HCT116 (cell line): ENCODE measurements at regions not wholly inside any gene's neighbourhood (a gene's known extent, or its start where the extent isn't known, plus 50 kb on each side); places are given as distances from the start of the nearest gene placed in this dataset.

Experiments used
- ATAC-seq: fragments of 200-7000 bp; cut with Tn5 transposase; 2 replicates; pipeline ENCODE4 v1.9.1; 2020; ENCODE audit warnings: mild to moderate bottlenecking, moderate library complexity
- BruUV-seq: library from RNA; stranded (reverse); fragments of 400-500 nt; replicated peaks from 2 replicates; lab custom pipeline; 2021; lab: Mats Ljungman, UMichigan
- CTCF ChIA-PET: fragments of 300-600 bp; sonication (Branson Sonifier 250); formaldehyde crosslinking; loops from one replicate; lab custom pipeline; 2021; ENCODE audit warnings: antibody characterized with exemption; lab: Charles Lee
- POLR2A ChIA-PET: fragments of 300-600, 350-600 bp; sonication (Branson Sonifier 250); formaldehyde crosslinking; loops from one replicate; lab custom pipeline; 2021; ENCODE audit warnings: antibody characterized with exemption; lab: Charles Lee
- RAD21 ChIA-PET, 2 experiments: fragments of 300-600 bp; sonication (Branson Sonifier 250); formaldehyde crosslinking; loops; one replicate each; lab custom pipeline; 2023; ENCODE audit warnings: low total read pairs in 2 of 2; ENCODE audit not compliant: uncharacterized antibody in 2 of 2, unreplicated experiment in 2 of 2, low non-redundant PET in 1 of 2; lab: Charles Lee
- DNase-seq: peaks from one replicate; pipeline ENCODE4 v3.0.0-alpha.2; 2010; ENCODE audit warnings: low read depth, low spot score
- H2AFZ ChIP-seq: fragments of 200-600 bp; shearing (Covaris generic), sonication (generic); 2 replicates; pipeline ENCODE4 v1.6.1; 2017; ENCODE audit warnings: low read depth, mixed run types, mixed read lengths, antibody characterized with exemption, low read length; ENCODE audit not compliant: poor library complexity, severe bottlenecking
- H3K27ac ChIP-seq: 2 replicates; pipeline ENCODE4 v1.5.1; 2012; ENCODE audit warnings: low read depth, low read length
- H3K27me3 ChIP-seq: fragments of 200-600 bp; sonication (generic); 2 replicates; pipeline ENCODE4 v1.6.1; 2016; ENCODE audit warnings: mixed run types, low read length, mixed read lengths; ENCODE audit not compliant: insufficient read depth
- H3K36me3 ChIP-seq, 2 experiments: fragments of 200-500 bp in 1 of 2; fragments of 200-600 bp in 1 of 2; sonication (Bioruptor generic) in 1 of 2; sonication (generic) in 1 of 2; 2 replicates each; pipeline versions ENCODE4 v1.5.1 to v1.6.1; 2014 to 2016; ENCODE audit warnings: low read length in 2 of 2, inconsistent platforms in 1 of 2, mixed read lengths in 1 of 2, mixed run types in 1 of 2; ENCODE audit not compliant: insufficient read depth in 2 of 2, control insufficient read depth in 1 of 2
- H3K4me1 ChIP-seq, 2 experiments: fragments of 200-600 bp in 1 of 2; sonication (generic) in 1 of 2; 2 replicates each; pipeline versions ENCODE4 v1.5.1 to v1.6.1; 2012 to 2017; ENCODE audit warnings: low read length in 2 of 2, inconsistent platforms in 1 of 2, mild to moderate bottlenecking in 1 of 2, mixed read lengths in 1 of 2, mixed run types in 1 of 2, moderate library complexity in 1 of 2; ENCODE audit not compliant: insufficient read depth in 2 of 2, control insufficient read depth in 1 of 2
- H3K4me2 ChIP-seq: fragments of 200-600 bp; sonication (generic); 2 replicates; pipeline ENCODE4 v1.6.1; 2017; ENCODE audit warnings: mixed run types, low read length, mixed read lengths
- H3K4me3 ChIP-seq, 2 experiments: fragments of 200-600 bp in 1 of 2; sonication (generic) in 1 of 2; replicated peaks in 1 of 2; 2 replicates each; pipeline ENCODE4 v1.5.1; 2011 to 2016; ENCODE audit warnings: low read length in 2 of 2, control low read depth in 1 of 2, low read depth in 1 of 2, mild to moderate bottlenecking in 1 of 2, mixed read lengths in 1 of 2, mixed run types in 1 of 2
- H3K79me2 ChIP-seq: fragments of 200-600 bp; sonication (generic); 2 replicates; pipeline ENCODE4 v1.6.1; 2017; ENCODE audit warnings: mild to moderate bottlenecking, mixed run types, low read length, moderate library complexity, mixed read lengths; ENCODE audit not compliant: insufficient read depth
- H3K9ac ChIP-seq: fragments of 200-600 bp; sonication (generic); 2 replicates; pipeline ENCODE4 v1.6.1; 2016; ENCODE audit warnings: low read length, mixed read lengths
- H3K9me2 ChIP-seq: fragments of 200-600 bp; sonication (generic), shearing (Covaris generic); 2 replicates; pipeline ENCODE4 v1.6.1; 2017; ENCODE audit warnings: mixed run types, mild to moderate bottlenecking, moderate library complexity; ENCODE audit not compliant: insufficient read depth
- H3K9me3 ChIP-seq, 2 experiments: fragments of 200-500 bp in 1 of 2; fragments of 200-600 bp in 1 of 2; sonication (Bioruptor generic) in 1 of 2; sonication (generic) in 1 of 2; 2 replicates each; pipeline ENCODE4 v1.6.1; 2014 to 2017; ENCODE audit warnings: low read length in 2 of 2, mixed read lengths in 2 of 2, inconsistent platforms in 1 of 2, low read depth in 1 of 2, mild to moderate bottlenecking in 1 of 2, mixed run types in 1 of 2, moderate library complexity in 1 of 2; ENCODE audit not compliant: control insufficient read depth in 1 of 2, insufficient read depth in 1 of 2
- H4K20me1 ChIP-seq: fragments of 200-600 bp; sonication (generic), shearing (Covaris generic); 2 replicates; pipeline ENCODE4 v1.6.1; 2017; ENCODE audit warnings: mixed run types, mild to moderate bottlenecking, moderate library complexity; ENCODE audit not compliant: insufficient read depth
- ATF3 ChIP-seq: IDR thresholded peaks from 2 replicates; pipeline ENCODE4 v1.6.1; 2012
- CBX3 ChIP-seq: IDR thresholded peaks from 2 replicates; pipeline ENCODE4 v1.6.1; 2012; ENCODE audit warnings: low read depth
- CEBPB ChIP-seq: IDR thresholded peaks from 2 replicates; pipeline ENCODE4 v1.6.1; 2012; ENCODE audit warnings: low read depth
- CTCF ChIP-seq, 3 experiments: fragments of 200-600 bp in 1 of 3; sonication (generic) in 1 of 3; IDR thresholded peaks in 2 of 3; conservative IDR thresholded peaks in 1 of 3; 2 replicates each; pipeline ENCODE4 v1.5.1; 2012 to 2017; ENCODE audit warnings: low read depth in 2 of 3, low read length in 2 of 3, antibody characterized with exemption in 1 of 3, borderline replicate concordance in 1 of 3, control low read depth in 1 of 3, mild to moderate bottlenecking in 1 of 3, mixed read lengths in 1 of 3, mixed run types in 1 of 3, moderate library complexity in 1 of 3; ENCODE audit not compliant: insufficient read depth in 1 of 3
- EGR1 ChIP-seq: IDR thresholded peaks from 2 replicates; pipeline ENCODE4 v1.6.1; 2012; ENCODE audit warnings: low read depth
- EZH2 ChIP-seq: fragments of 200-600 bp; sonication (generic); IDR thresholded peaks from 2 replicates; pipeline ENCODE4 v1.6.1; 2017; ENCODE audit warnings: antibody characterized with exemption, mixed run types
- EZH2phosphoT487 ChIP-seq: fragments of 200-600 bp; IDR thresholded peaks from 2 replicates; pipeline ENCODE4 v1.6.1; 2018; ENCODE audit warnings: antibody characterized with exemption, borderline replicate concordance
- FOSL1 ChIP-seq: IDR thresholded peaks from 2 replicates; pipeline ENCODE4 v1.6.1; 2012; ENCODE audit warnings: low read depth
- POLR2A ChIP-seq: IDR thresholded peaks from 2 replicates; pipeline ENCODE4 v1.7.0; 2011; ENCODE audit warnings: borderline replicate concordance; ENCODE audit not compliant: insufficient read depth, insufficient read length; ENCODE audit errors: extremely low read depth
- POLR2AphosphoS5 ChIP-seq: IDR thresholded peaks from 2 replicates; pipeline ENCODE4 v1.6.1; 2011; ENCODE audit warnings: mild to moderate bottlenecking, low read depth, low read length, moderate library complexity
- RAD21 ChIP-seq: IDR thresholded peaks from 2 replicates; pipeline ENCODE4 v1.6.1; 2012; ENCODE audit warnings: low read depth, mild to moderate bottlenecking
- SIN3A ChIP-seq: IDR thresholded peaks from 2 replicates; pipeline ENCODE4 v1.6.1; 2012; ENCODE audit warnings: low read depth
- SP1 ChIP-seq: IDR thresholded peaks from 2 replicates; pipeline ENCODE4 v1.6.1; 2012; ENCODE audit warnings: low read depth
- SRF ChIP-seq: IDR thresholded peaks from 2 replicates; pipeline ENCODE4 v1.6.1; 2012; ENCODE audit warnings: low read depth
- TCF7L2 ChIP-seq: IDR thresholded peaks from 2 replicates; pipeline ENCODE4 v1.7.0; 2011; ENCODE audit warnings: borderline replicate concordance, inconsistent platforms; ENCODE audit not compliant: insufficient read depth, insufficient read length; ENCODE audit errors: extremely low read depth
- YY1 ChIP-seq: IDR thresholded peaks from 2 replicates; pipeline ENCODE4 v1.6.1; 2011; ENCODE audit warnings: low read length, low read depth, moderate library complexity, mild to moderate bottlenecking; ENCODE audit not compliant: insufficient replicate concordance; ENCODE audit errors: extremely low read depth
- ZBTB33 ChIP-seq: IDR thresholded peaks from 2 replicates; pipeline ENCODE4 v1.6.1; 2011; ENCODE audit warnings: mild to moderate bottlenecking, low read length, moderate library complexity; ENCODE audit not compliant: insufficient replicate concordance; ENCODE audit errors: extremely low read depth
- intact Hi-C: fragments of 100-400 bp; cut with micrococcal nuclease; formaldehyde crosslinking; loops from 2 replicates; pipeline ENCODE4 v1.10.0; 2022

- H3K9me2 ChIP-seq = no peaks in the 10 kb centered on the region
- no peak overlapping the region for H2AFZ ChIP-seq
- no peaks in the 10 kb centered on the region for H3K36me3 ChIP-seq
- no peak overlapping the region for H3K4me2 ChIP-seq
- H3K4me1 ChIP-seq = no peaks in the 10 kb centered on the region
- ATAC-seq (no peak), DNase-seq (no peak)
- no peaks in the 10 kb centered on the region for H3K79me2 ChIP-seq
- H3K9me3 ChIP-seq = no peaks in the 10 kb centered on the region
- no peaks in the 10 kb centered on the region for H3K27me3 ChIP-seq
- ChIA-PET POLR2A (no interaction called here), RAD21 (no interaction called here), CTCF (no interaction called here)
- no TSS peak for BruUV-seq
- no peaks in the 10 kb centered on the region for H4K20me1 ChIP-seq
- H3K27ac ChIP-seq = no peak overlapping the region
- H3K9ac ChIP-seq = no peak overlapping the region
- intact Hi-C loops = no loop called here
- TF ChIP-seq CEBPB (no peak), ATF3 (no peak), FOSL1 (no peak)
- no peak overlapping the region for H3K4me3 ChIP-seq
Measured at GRCh38 chr11:115981814-115982471, 477.7 kb upstream of the CADM1 start.

GRCh38 chr11:115981104-115981481 is 476.9 kb upstream of the CADM1 start:
- no peak for TF ChIP-seq EZH2
- no peak for TF ChIP-seq EZH2phosphoT487
- no peak for TF ChIP-seq YY1
- no peak for TF ChIP-seq ATF3
- no peak for TF ChIP-seq TCF7L2
- TF ChIP-seq CBX3 = no peak
- TF ChIP-seq POLR2AphosphoS5 = no peak
- TF ChIP-seq RAD21 = no peak
- no peak for TF ChIP-seq CTCF (IDR thresholded peaks at IDR 0.05 in 2 of 3, conservative IDR thresholded peaks at IDR 0.05 in 1 of 3; ENCODE audit: borderline replicate concordance in 1 of 3, insufficient read depth in 1 of 3, low read depth in 2 of 3, low read length in 2 of 3)
- TF ChIP-seq POLR2A = no peak
- no peak for TF ChIP-seq EGR1
- TF ChIP-seq SP1 = no peak
- no peak for TF ChIP-seq SRF
- TF ChIP-seq ZBTB33 = no peak
- TF ChIP-seq SIN3A = no peak
- ATAC-seq = no peak
- intact Hi-C loops = no loop called here
- Histone ChIP-seq H3K27ac (no peak overlapping the region), H2AFZ (no peak overlapping the region), H3K4me2 (no peak overlapping the region), H3K9ac (no peak overlapping the region), H3K27me3 (no peaks in the 10 kb centered on the region), H3K79me2 (no peaks in the 10 kb centered on the region), H4K20me1 (no peaks in the 10 kb centered on the region), H3K9me2 (no peaks in the 10 kb centered on the region), H3K36me3 (no peaks in the 10 kb centered on the region), H3K4me3 (no peak overlapping the region), H3K9me3 (no peaks in the 10 kb centered on the region), H3K4me1 (no peaks in the 10 kb centered on the region)
- no peak for DNase-seq
- CTCF ChIA-PET = no interaction called here
- BruUV-seq = no TSS peak
- RAD21 ChIA-PET = no interaction called here
- POLR2A ChIA-PET = no interaction called here
